H1 (cell line): ENCODE measurements at regions not wholly inside any gene's neighbourhood (a gene's known extent, or its start where the extent isn't known, plus 50 kb on each side); places are given as distances from the start of the nearest gene placed in this dataset.

Source experiments
- EP300 ChIP-seq, 2 experiments: IDR thresholded peaks; 1 replicate in 1 of 2; 2 replicates in 1 of 2; pipeline ENCODE4 v1.6.1; 2011 to 2012; ENCODE audit warnings: low read depth in 2 of 2, low read length in 2 of 2, mild to moderate bottlenecking in 2 of 2, borderline replicate concordance in 1 of 2, inconsistent platforms in 1 of 2, moderate library complexity in 1 of 2
- TF ChIP-seq, protein P1 (sequence below): fragments of 300-600 bp; sonication (generic); IDR thresholded peaks from 2 replicates; pipeline ENCODE4 v1.7.1; 2012; ENCODE audit warnings: low read length, moderate library complexity, mild to moderate bottlenecking, inconsistent platforms; ENCODE audit not compliant: insufficient replicate concordance

DNA sequence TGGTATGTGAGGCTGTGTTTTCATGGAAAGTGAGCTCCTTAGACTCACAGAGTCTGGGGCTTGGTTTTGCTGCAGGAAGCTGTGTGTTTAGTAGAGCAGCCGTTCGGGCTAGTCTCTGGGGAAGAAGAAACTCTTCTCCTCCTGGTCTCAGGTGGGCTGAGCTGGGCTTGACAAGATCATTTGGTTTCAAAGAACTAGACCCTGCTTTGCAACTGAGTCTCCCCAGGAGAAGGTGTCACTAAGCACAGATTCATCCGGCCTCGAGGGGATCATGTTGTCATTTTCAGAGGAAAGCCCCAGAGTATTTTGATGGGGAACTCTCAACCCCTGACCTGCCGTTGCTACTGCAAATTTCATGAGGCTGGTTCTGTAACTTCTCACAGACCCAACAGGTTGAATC, 188.5 kb downstream of the FAM43A start (continued):
- TF ChIP-seq, protein P1, sequence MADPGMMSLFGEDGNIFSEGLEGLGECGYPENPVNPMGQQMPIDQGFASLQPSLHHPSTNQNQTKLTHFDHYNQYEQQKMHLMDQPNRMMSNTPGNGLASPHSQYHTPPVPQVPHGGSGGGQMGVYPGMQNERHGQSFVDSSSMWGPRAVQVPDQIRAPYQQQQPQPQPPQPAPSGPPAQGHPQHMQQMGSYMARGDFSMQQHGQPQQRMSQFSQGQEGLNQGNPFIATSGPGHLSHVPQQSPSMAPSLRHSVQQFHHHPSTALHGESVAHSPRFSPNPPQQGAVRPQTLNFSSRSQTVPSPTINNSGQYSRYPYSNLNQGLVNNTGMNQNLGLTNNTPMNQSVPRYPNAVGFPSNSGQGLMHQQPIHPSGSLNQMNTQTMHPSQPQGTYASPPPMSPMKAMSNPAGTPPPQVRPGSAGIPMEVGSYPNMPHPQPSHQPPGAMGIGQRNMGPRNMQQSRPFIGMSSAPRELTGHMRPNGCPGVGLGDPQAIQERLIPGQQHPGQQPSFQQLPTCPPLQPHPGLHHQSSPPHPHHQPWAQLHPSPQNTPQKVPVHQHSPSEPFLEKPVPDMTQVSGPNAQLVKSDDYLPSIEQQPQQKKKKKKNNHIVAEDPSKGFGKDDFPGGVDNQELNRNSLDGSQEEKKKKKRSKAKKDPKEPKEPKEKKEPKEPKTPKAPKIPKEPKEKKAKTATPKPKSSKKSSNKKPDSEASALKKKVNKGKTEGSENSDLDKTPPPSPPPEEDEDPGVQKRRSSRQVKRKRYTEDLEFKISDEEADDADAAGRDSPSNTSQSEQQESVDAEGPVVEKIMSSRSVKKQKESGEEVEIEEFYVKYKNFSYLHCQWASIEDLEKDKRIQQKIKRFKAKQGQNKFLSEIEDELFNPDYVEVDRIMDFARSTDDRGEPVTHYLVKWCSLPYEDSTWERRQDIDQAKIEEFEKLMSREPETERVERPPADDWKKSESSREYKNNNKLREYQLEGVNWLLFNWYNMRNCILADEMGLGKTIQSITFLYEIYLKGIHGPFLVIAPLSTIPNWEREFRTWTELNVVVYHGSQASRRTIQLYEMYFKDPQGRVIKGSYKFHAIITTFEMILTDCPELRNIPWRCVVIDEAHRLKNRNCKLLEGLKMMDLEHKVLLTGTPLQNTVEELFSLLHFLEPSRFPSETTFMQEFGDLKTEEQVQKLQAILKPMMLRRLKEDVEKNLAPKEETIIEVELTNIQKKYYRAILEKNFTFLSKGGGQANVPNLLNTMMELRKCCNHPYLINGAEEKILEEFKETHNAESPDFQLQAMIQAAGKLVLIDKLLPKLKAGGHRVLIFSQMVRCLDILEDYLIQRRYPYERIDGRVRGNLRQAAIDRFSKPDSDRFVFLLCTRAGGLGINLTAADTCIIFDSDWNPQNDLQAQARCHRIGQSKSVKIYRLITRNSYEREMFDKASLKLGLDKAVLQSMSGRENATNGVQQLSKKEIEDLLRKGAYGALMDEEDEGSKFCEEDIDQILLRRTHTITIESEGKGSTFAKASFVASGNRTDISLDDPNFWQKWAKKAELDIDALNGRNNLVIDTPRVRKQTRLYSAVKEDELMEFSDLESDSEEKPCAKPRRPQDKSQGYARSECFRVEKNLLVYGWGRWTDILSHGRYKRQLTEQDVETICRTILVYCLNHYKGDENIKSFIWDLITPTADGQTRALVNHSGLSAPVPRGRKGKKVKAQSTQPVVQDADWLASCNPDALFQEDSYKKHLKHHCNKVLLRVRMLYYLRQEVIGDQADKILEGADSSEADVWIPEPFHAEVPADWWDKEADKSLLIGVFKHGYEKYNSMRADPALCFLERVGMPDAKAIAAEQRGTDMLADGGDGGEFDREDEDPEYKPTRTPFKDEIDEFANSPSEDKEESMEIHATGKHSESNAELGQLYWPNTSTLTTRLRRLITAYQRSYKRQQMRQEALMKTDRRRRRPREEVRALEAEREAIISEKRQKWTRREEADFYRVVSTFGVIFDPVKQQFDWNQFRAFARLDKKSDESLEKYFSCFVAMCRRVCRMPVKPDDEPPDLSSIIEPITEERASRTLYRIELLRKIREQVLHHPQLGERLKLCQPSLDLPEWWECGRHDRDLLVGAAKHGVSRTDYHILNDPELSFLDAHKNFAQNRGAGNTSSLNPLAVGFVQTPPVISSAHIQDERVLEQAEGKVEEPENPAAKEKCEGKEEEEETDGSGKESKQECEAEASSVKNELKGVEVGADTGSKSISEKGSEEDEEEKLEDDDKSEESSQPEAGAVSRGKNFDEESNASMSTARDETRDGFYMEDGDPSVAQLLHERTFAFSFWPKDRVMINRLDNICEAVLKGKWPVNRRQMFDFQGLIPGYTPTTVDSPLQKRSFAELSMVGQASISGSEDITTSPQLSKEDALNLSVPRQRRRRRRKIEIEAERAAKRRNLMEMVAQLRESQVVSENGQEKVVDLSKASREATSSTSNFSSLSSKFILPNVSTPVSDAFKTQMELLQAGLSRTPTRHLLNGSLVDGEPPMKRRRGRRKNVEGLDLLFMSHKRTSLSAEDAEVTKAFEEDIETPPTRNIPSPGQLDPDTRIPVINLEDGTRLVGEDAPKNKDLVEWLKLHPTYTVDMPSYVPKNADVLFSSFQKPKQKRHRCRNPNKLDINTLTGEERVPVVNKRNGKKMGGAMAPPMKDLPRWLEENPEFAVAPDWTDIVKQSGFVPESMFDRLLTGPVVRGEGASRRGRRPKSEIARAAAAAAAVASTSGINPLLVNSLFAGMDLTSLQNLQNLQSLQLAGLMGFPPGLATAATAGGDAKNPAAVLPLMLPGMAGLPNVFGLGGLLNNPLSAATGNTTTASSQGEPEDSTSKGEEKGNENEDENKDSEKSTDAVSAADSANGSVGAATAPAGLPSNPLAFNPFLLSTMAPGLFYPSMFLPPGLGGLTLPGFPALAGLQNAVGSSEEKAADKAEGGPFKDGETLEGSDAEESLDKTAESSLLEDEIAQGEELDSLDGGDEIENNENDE, result no peak
- no peak for TF ChIP-seq EP300 (IDR thresholded peaks at IDR 0.05; ENCODE audit: borderline replicate concordance in 1 of 2, low read depth in 2 of 2, low read length in 2 of 2)
